Thymus (tissue), 11 donors: ENCODE measurements at regions not wholly inside any gene's neighbourhood (a gene's known extent, or its start where the extent isn't known, plus 50 kb on each side); places are given as distances from the start of the nearest gene placed in this dataset.

ENCODE experiments used
- DNase-seq, 9 donors: peaks; one replicate each; pipeline ENCODE4 v3.0.0-alpha.2; 2013; ENCODE audit warnings: low spot score in 9 of 9, low read depth in 6 of 9, missing footprints in 1 of 9
- H3K27ac ChIP-seq, 2 donors: one replicate each; pipeline ENCODE4 v1.5.1; 2013; ENCODE audit warnings: control low read depth in 1 of 2, low read depth in 1 of 2, low read length in 1 of 2, mild to moderate bottlenecking in 1 of 2, moderate library complexity in 1 of 2
- H3K27me3 ChIP-seq, 2 donors: one replicate each; pipeline ENCODE4 v1.5.1; 2013; ENCODE audit warnings: low read length in 1 of 2; ENCODE audit not compliant: control insufficient read depth in 2 of 2, insufficient read depth in 1 of 2
- H3K36me3 ChIP-seq, 2 donors: one replicate each; pipeline ENCODE4 v1.5.1; 2013; ENCODE audit warnings: low read length in 1 of 2, mild to moderate bottlenecking in 1 of 2, moderate library complexity in 1 of 2; ENCODE audit not compliant: control insufficient read depth in 2 of 2, insufficient read depth in 2 of 2
- H3K4me1 ChIP-seq, 2 donors: one replicate each; pipeline ENCODE4 v1.5.1; 2013; ENCODE audit warnings: low read length in 2 of 2; ENCODE audit not compliant: control insufficient read depth in 2 of 2, insufficient read depth in 2 of 2
- H3K4me3 ChIP-seq, 2 donors: one replicate each; pipeline ENCODE4 v1.5.1; 2013; ENCODE audit warnings: low read length in 2 of 2, control low read depth in 1 of 2, mild to moderate bottlenecking in 1 of 2
- H3K9me3 ChIP-seq, 2 donors: one replicate each; pipeline ENCODE4 v1.5.1; 2013; ENCODE audit warnings: low read length in 1 of 2, mild to moderate bottlenecking in 1 of 2; ENCODE audit not compliant: control insufficient read depth in 2 of 2, insufficient read depth in 1 of 2
- WGBS: extraction: QIAGEN DNeasy Blood & Tissue Kit; methylation state at CpG from one replicate; pipeline ENCODE4 v1.1.7; 2013; 5-methylcytosine and 5-hydroxymethylcytosine counted together
- donor health status: healthy.

DNA sequence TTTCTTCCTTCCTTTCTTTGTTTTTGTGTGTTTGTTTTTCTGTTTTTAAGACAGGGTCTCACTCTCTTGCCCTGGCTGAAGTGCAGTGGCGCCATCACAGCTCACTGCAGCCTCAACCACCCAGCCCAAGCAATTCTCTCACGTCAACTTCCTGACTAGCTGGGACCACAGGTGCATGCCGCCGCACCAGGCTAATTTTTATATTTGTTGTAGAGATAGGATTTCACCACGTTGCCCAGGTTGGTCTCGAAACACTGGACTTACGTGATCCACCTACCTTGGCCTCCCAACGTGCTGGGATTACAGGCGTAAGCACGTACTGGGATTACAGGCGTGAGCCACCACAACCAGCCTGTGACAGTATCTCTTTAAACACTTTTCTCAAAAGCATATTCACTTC, 120.7 kb downstream of the DKK1 start:
- Histone ChIP-seq H3K9me3 (no peaks in the 10 kb centered on the region), H3K4me1 (no peaks in the 10 kb centered on the region), H3K4me3 (no peak overlapping the region), H3K36me3 (no peaks in the 10 kb centered on the region), H3K27ac (no peak overlapping the region), H3K27me3 (no peaks in the 10 kb centered on the region)
- no peak for DNase-seq
- whole genome bisulfite sequencing, result 96% methylated on average over 11 of the region's 11 CpGs

DNA sequence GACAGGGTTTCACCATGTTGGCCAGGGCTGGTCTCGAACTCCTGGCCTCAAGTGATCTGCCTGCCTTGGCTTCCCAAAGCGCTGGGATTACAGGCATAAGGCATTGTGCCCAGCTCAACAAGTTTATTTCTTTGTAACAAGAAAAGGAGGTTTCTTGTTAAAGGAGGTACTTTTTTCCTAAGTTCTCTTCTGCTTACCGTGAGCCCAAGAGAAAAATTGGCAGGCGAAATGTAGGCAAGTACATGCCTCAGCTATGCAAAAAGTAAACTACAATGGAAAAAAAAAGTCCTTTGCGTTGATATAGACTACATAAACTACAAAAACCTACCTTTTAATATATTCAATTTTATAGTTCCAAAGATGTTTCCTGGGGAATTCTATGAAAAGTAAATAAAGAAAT, 122.6 kb downstream of the DKK1 start:
- no peak overlapping the region for H3K27ac ChIP-seq
- no peak for DNase-seq
- H3K27me3 ChIP-seq, result no peaks in the 10 kb centered on the region
- 85% methylated on average over 5 of the region's 5 CpGs for WGBS
- no peak overlapping the region for H3K4me3 ChIP-seq
- no peaks in the 10 kb centered on the region for H3K36me3 ChIP-seq
- H3K4me1 ChIP-seq, result no peaks in the 10 kb centered on the region
- H3K9me3 ChIP-seq, result no peaks in the 10 kb centered on the region

DNA sequence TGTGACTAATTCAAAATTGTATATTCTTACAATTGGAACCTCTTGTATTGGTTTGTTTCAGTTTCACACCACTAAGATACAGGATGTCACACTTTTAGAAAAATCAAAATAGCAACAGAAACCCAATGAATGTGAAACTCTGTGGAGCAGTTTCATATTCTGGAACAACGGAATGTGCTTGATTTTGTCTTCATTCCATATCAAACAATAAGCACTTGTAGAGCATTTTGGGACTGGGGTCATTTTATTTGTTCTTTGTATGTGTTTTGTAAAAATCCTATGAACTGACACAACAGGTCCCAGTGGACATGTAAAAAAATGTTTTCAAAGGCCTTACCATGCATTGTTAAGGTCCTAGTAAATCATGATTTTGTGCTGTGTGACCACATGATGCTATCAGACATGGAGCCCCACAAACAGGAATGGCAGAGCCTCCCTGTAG, 123.1 kb downstream of the DKK1 start:
- Histone ChIP-seq H3K36me3 (no peaks in the 10 kb centered on the region), H3K9me3 (no peaks in the 10 kb centered on the region), H3K27me3 (no peaks in the 10 kb centered on the region), H3K4me1 (no peaks in the 10 kb centered on the region), H3K4me3 (no peak overlapping the region), H3K27ac (no peak overlapping the region)
- no peak for DNase-seq
- WGBS, result 87% methylated on average over 1 of the region's 1 CpG

DNA sequence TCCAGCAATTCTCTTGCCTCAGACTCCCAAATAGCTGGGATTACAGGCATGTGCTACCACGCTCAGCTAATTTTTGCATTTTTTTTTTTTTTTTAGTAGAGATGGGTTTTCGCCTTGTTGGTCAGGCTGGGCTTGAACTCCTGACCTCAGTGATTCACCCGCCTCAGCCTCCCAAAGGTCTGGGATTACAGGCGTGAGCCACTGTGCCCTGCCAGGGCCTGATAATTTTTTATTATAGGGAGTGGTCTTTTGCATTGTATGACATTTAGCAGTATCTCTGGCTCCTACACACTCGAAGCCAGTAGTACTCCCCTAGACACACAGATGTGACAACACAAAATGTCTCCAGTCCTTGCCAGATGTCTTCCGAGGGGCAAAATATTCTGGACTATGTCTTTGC, 124.0 kb downstream of the DKK1 start:
- H3K4me1 ChIP-seq, result no peaks in the 10 kb centered on the region
- no peaks in the 10 kb centered on the region for H3K27me3 ChIP-seq
- H3K9me3 ChIP-seq, result no peaks in the 10 kb centered on the region
- WGBS, result 96% methylated on average over 6 of the region's 6 CpGs
- no peak overlapping the region for H3K27ac ChIP-seq
- no peaks in the 10 kb centered on the region for H3K36me3 ChIP-seq
- H3K4me3 ChIP-seq, result no peak overlapping the region
- no peak for DNase-seq

DNA sequence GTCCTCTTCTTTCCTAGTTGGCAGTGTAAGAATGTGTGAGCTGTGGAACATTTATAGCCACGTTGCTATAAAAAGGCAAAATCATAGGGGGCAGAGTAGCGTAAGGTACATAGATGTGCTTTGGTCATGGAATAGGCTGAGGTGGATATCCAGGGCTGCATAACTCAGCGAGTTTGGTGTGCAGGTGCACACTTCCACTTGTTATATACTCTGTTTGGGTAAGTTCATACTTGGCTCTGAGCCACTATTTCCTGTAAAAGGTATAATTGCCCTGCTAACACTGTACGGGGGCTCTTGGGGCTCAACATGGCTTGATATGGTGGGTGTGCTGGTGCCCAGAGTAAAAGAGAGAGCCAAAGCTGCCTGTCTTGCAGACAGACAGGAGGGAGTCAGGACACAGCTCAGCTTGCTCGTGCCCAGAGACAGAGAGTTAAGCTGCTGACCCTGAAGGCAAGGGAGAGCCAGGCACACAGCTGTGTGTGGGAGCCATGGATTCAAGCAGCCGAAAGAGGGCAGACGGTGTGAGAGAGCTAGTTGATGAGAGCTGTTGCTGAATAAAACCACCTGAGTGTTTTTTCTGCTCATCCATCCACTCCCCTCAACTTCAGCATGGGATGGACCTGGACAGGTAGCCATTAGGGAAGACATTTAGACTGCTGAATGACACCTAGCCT, 126.7 kb downstream of the DKK1 start:
- H3K4me1 ChIP-seq, result no peaks in the 10 kb centered on the region
- H3K27ac ChIP-seq, result no peak overlapping the region
- no peaks in the 10 kb centered on the region for H3K36me3 ChIP-seq
- no peak for DNase-seq
- H3K27me3 ChIP-seq, result no peaks in the 10 kb centered on the region
- WGBS, result 84% methylated on average over 7 of the region's 7 CpGs
- no peaks in the 10 kb centered on the region for H3K9me3 ChIP-seq
- no peak overlapping the region for H3K4me3 ChIP-seq

DNA sequence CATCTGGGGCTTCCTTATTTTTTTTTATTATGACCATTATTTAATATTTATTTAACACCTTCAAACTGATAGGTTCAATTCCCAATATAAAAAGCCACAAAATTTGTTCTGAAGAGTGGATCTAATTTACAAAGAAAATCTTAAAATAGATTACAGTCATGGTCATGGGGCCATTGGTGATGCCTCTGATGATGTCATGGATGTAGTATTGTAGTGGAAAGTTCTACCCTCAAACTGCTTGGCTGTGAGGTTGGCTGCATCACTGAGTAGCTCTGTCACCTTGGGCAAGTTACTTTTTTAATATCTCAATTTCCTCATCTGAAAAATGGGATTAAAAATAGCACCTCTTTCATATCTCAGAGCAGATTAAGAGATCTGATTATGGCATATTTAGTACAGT, 128.5 kb downstream of the DKK1 start:
- Histone ChIP-seq H3K9me3 (no peaks in the 10 kb centered on the region), H3K4me3 (no peak overlapping the region), H3K36me3 (no peaks in the 10 kb centered on the region), H3K27ac (no peak overlapping the region), H3K27me3 (no peaks in the 10 kb centered on the region), H3K4me1 (no peaks in the 10 kb centered on the region)
- DNase-seq, result no peak

DNA sequence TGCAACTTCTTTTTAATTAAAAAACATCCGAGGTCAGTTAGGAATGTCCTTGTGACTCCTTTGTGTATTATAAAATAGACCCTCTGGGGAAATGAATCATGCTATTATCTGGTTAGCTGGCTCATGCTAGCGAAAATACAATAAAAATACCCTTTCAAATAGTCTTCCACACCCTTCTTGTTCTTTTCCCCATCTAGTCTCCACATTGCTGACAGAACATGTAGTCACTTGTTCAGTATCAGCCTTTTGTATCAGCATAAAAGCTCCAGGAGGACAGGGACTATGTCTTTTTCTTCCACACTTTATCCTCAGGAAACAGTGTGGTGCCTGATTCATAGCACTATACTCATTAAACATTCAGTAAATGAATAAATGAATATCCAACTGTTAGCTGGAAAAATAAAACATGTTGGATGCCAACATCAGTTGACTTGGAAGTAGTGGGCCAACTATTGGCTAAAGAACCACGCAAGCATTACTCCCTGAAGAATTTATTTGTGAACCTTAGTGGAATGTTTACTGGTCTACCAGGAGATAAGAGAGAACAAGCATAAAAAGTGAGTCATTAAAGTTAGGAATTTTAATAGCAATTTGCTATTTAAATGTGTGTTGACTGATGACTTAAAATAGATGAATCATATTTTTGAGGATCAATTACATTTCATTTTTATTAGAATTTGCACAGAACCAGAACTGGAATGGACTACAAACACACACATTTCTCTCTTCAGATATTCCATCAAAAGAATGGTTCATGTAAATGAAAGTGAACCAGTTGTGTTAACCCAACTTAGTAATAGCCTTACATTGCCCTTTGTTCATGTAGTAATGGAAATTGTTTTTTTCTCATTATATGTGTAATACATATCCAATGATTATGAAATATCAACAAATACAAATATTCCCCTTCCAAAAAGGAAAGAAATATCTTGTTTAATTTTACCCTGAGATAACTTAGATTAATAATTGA, 129.6 kb downstream of the DKK1 start:
- Histone ChIP-seq H3K36me3 (no peaks in the 10 kb centered on the region), H3K27ac (no peak overlapping the region), H3K9me3 (no peaks in the 10 kb centered on the region), H3K4me1 (no peaks in the 10 kb centered on the region), H3K4me3 (no peak overlapping the region), H3K27me3 (no peaks in the 10 kb centered on the region)
- WGBS, result 90% methylated on average over 3 of the region's 3 CpGs
- no peak for DNase-seq

DNA sequence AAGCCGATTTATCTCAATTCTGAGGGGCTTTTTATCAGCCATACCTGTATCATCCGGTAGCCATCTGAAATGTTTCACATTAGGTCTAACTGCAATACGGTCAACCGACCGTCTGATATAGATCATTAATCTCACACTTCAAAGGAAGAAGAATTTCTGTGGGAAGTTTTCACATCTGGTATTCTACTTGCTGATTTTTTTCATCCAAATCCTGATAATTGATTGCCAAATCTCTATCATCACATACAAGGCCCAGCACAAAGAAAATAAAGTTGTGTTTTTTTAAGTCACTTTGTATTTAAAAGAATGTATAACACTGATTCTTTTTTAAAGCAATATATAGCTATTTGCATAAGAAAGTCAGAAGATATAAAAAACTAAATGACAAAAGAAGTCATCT, 132.3 kb downstream of the DKK1 start:
- no peaks in the 10 kb centered on the region for H3K9me3 ChIP-seq
- H3K4me1 ChIP-seq, result no peaks in the 10 kb centered on the region
- no peaks in the 10 kb centered on the region for H3K27me3 ChIP-seq
- no peak overlapping the region for H3K4me3 ChIP-seq
- WGBS, result 96% methylated on average over 5 of the region's 5 CpGs
- DNase-seq, result no peak
- no peaks in the 10 kb centered on the region for H3K36me3 ChIP-seq
- H3K27ac ChIP-seq, result no peak overlapping the region

DNA sequence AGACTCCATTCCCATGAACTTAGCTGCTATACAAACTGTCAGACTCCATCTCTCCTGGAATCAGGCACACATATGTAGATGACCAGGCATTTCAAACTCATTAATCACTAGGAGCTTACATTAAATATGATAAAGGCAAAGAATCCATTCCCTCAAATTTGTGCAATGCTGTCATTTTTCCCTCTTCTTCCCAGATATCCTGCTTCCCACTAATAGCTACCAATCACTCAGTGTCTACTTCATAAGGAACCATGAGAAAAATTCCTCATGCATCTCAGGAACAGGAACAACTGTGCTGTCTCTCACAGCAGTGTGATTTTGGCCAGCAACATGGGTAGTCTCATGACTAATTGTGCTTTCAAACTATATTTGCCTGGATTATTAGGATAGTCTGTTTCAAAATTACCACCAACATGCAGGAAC, 133.9 kb downstream of the DKK1 start:
- no peak for DNase-seq
- Histone ChIP-seq H3K4me1 (no peaks in the 10 kb centered on the region), H3K27ac (no peak overlapping the region), H3K9me3 (no peaks in the 10 kb centered on the region), H3K4me3 (no peak overlapping the region), H3K27me3 (no peaks in the 10 kb centered on the region), H3K36me3 (no peaks in the 10 kb centered on the region)
